Right lobe of liver (tissue), 6 donors: ENCODE measurements at regions not wholly inside any gene's neighbourhood (a gene's known extent, or its start where the extent isn't known, plus 50 kb on each side); places are given as distances from the start of the nearest gene placed in this dataset.
A peak's percentile ranks its signal among the peaks of the same experiment; 100 is the strongest.

Experiments
- ATAC-seq, 4 donors: fragments of 200-7000 bp; cut with Tn5 transposase; one replicate each; pipeline ENCODE4 v1.9.1; 2020; ENCODE audit warnings: mild to moderate bottlenecking in 4 of 4, moderate library complexity in 4 of 4
- DNase-seq, 3 donors: peaks; one replicate each; pipeline ENCODE4 v3.0.0-alpha.2; 2020
- H3K27ac ChIP-seq, 3 donors: fragments of 200-600 bp; one replicate each; pipeline ENCODE4 v1.8.0; 2022
- H3K27me3 ChIP-seq, 2 donors: fragments of 200-600 bp; one replicate each; pipeline ENCODE4 v1.8.0; 2022
- H3K36me3 ChIP-seq, 4 donors: fragments of 200-600 bp; sonication (generic) in 1 of 4; one replicate each; pipeline versions ENCODE4 v1.5.1 to v1.8.0; 2017 to 2022; ENCODE audit warnings: control low read depth in 1 of 4
- H3K4me1 ChIP-seq, 4 donors: fragments of 200-600 bp; sonication (generic) in 1 of 4; one replicate each; pipeline versions ENCODE4 v1.5.1 to v1.8.0; 2017 to 2022; ENCODE audit warnings: control low read depth in 1 of 4
- H3K4me3 ChIP-seq, 3 donors: fragments of 200-600 bp; one replicate each; pipeline ENCODE4 v1.8.0; 2022
- H3K9me3 ChIP-seq, 4 donors: fragments of 200-600 bp; sonication (generic) in 1 of 4; one replicate each; pipeline versions ENCODE4 v1.5.1 to v1.8.0; 2017 to 2022; ENCODE audit warnings: control low read depth in 1 of 4
- CTCF ChIP-seq, 4 donors: fragments of 200-600 bp in 3 of 4; fragments of 450-650 bp in 1 of 4; IDR thresholded peaks; one replicate each; pipeline versions ENCODE4 v1.5.1 to v1.8.0; 2016 to 2022; ENCODE audit warnings: antibody characterized with exemption in 4 of 4, mild to moderate bottlenecking in 2 of 4
- POLR2A ChIP-seq: fragments of 450-650 bp; IDR thresholded peaks from one replicate; pipeline ENCODE4 v1.6.1; 2017; ENCODE audit warnings: antibody characterized with exemption, mild to moderate bottlenecking
- WGBS: methylation state at CpG from one replicate; pipeline ENCODE4 v1.1.6; 2018; ENCODE audit warnings: low coverage, low lambda C conversion rate; ENCODE audit not compliant: insufficient coverage; ENCODE audit errors: missing lambda C conversion rate; 5-methylcytosine and 5-hydroxymethylcytosine counted together
- intact Hi-C, 2 donors: fragments of 100-400 bp; cut with DNase I; formaldehyde crosslinking; loops; one replicate each; pipeline versions ENCODE4 v1.11.2 to v1.14.1; 2022
- donor health status: DM: no; HTN: yes; CAD: no.
- donor health status: DM: no; HTN: no; CAD: no.
- donor health status: DM: no; HTN: no; CAD: no.
- donor health status: DM: no; HTN: yes; CAD: no.
- donor health status: DM: no; HTN: yes; CAD: no.

GRCh38 chr4:126233483-126233882 is 918.7 kb downstream of the FAT4 start:
- ATAC-seq (no peak), DNase-seq (no peak)
- WGBS, result 55% methylated on average over 2 of the region's 2 CpGs
- H3K36me3 ChIP-seq, result no peaks in the 10 kb centered on the region
- no peak overlapping the region for H3K4me3 ChIP-seq
- no peaks in the 10 kb centered on the region for H3K27me3 ChIP-seq
- H3K9me3 ChIP-seq, result no peaks in the 10 kb centered on the region
- intact Hi-C loops, result no loop called here
- no peak overlapping the region for H3K27ac ChIP-seq
- H3K4me1 ChIP-seq, result no peaks in the 10 kb centered on the region
- no peak for TF ChIP-seq CTCF (IDR thresholded peaks at IDR 0.05)
- no peak for TF ChIP-seq POLR2A

GRCh38 chr4:126238013-126238412 is 923.3 kb downstream of the FAT4 start:
- Histone ChIP-seq H3K4me1 (no peaks in the 10 kb centered on the region), H3K36me3 (no peaks in the 10 kb centered on the region), H3K27me3 (no peaks in the 10 kb centered on the region), H3K9me3 (no peaks in the 10 kb centered on the region), H3K27ac (no peak overlapping the region), H3K4me3 (no peak overlapping the region)
- intact Hi-C loops, result no loop called here
- no peak for ATAC-seq
- no peak for TF ChIP-seq CTCF (IDR thresholded peaks at IDR 0.05)
- no peak for TF ChIP-seq POLR2A
- DNase-seq, result no peak

GRCh38 chr4:126241634-126242033 is 926.9 kb downstream of the FAT4 start:
- TF ChIP-seq POLR2A, result no peak
- TF ChIP-seq CTCF (IDR thresholded peaks at IDR 0.05), result no peak
- no peak for ATAC-seq
- DNase-seq, result no peak
- no peak overlapping the region for H3K27ac ChIP-seq
- intact Hi-C loops, result no loop called here
- no peaks in the 10 kb centered on the region for H3K27me3 ChIP-seq
- WGBS, result 71% methylated on average over 2 of the region's 2 CpGs
- no peaks in the 10 kb centered on the region for H3K4me1 ChIP-seq
- H3K9me3 ChIP-seq, result no peaks in the 10 kb centered on the region
- H3K4me3 ChIP-seq, result no peak overlapping the region
- H3K36me3 ChIP-seq, result no peaks in the 10 kb centered on the region

- H3K4me1 ChIP-seq, result no peaks in the 10 kb centered on the region
- no peaks in the 10 kb centered on the region for H3K36me3 ChIP-seq
- no peak for TF ChIP-seq CTCF (IDR thresholded peaks at IDR 0.05)
- no peak for TF ChIP-seq POLR2A
- ATAC-seq (peak; percentile 25 to 72 (median 40)), DNase-seq (peak in 1 of 3 donors; percentile 36)
- H3K27me3 ChIP-seq, result no peaks in the 10 kb centered on the region
- H3K27ac ChIP-seq, result no peak overlapping the region
- no peak overlapping the region for H3K4me3 ChIP-seq
- 46% methylated on average over 6 of the region's 7 CpGs for WGBS
- intact Hi-C loops, result no loop called here
- H3K9me3 ChIP-seq, result no peaks in the 10 kb centered on the region
These were observed 928.1 kb downstream of the FAT4 start for GRCh38 chr4:126242679-126243390.

GRCh38 chr4:126247409-126247808 is 932.7 kb downstream of the FAT4 start:
- no peaks in the 10 kb centered on the region for H3K36me3 ChIP-seq
- 64% methylated on average over 3 of the region's 3 CpGs for WGBS
- intact Hi-C loops, result no loop called here
- H3K4me1 ChIP-seq, result no peaks in the 10 kb centered on the region
- H3K4me3 ChIP-seq, result no peak overlapping the region
- H3K27ac ChIP-seq, result no peak overlapping the region
- no peaks in the 10 kb centered on the region for H3K9me3 ChIP-seq
- no peak for DNase-seq
- no peak for ATAC-seq
- H3K27me3 ChIP-seq, result no peaks in the 10 kb centered on the region
- no peak for TF ChIP-seq CTCF (IDR thresholded peaks at IDR 0.05)
- TF ChIP-seq POLR2A, result no peak
